HUDEP-2 (cell line): ENCODE measurements at regions not wholly inside any gene's neighbourhood (a gene's known extent, or its start where the extent isn't known, plus 50 kb on each side); places are given as distances from the start of the nearest gene placed in this dataset.
"Not testable (repeated sequence)": the region's sequence is repeated elsewhere in the genome, so short reads cannot be mapped to it uniquely, and the experiment has no call there.

Experiments used
- DNase-seq, 76 experiments: peaks; one replicate each; lab custom pipeline; 2025; ENCODE audit not compliant: unreplicated experiment in 76 of 76; lab: John Stamatoyannopoulos, UW

- DNase-seq, result no peak
These were observed 699.7 kb downstream of the NTRK3 start for GRCh38 chr15:87556886-87557285.

GRCh38 chr15:87549860-87550259, 706.7 kb downstream of the NTRK3 start:
- no peak for DNase-seq

GRCh38 chr15:87549296-87549695, 707.2 kb downstream of the NTRK3 start:
- no peak for DNase-seq

GRCh38 chr15:87548590-87548989, 707.9 kb downstream of the NTRK3 start:
- DNase-seq, result not testable (repeated sequence)

GRCh38 chr15:87547470-87548181, 708.9 kb downstream of the NTRK3 start:
- DNase-seq, result no peak

- DNase-seq, result no peak
These were observed 718.2 kb downstream of the NTRK3 start for GRCh38 chr15:87538327-87538834.

- no peak for DNase-seq
These were observed 719.2 kb downstream of the NTRK3 start for GRCh38 chr15:87537295-87537694.

GRCh38 chr15:87533637-87534036, 722.9 kb downstream of the NTRK3 start:
- DNase-seq, result not testable (repeated sequence)

- DNase-seq, result no peak
These were observed 727.7 kb downstream of the NTRK3 start for GRCh38 chr15:87528873-87529272.

GRCh38 chr15:87527875-87528274, 728.7 kb downstream of the NTRK3 start:
- DNase-seq, result no peak

- DNase-seq, result no peak
These were observed 729.1 kb downstream of the NTRK3 start for GRCh38 chr15:87527416-87527815.

- DNase-seq, result no peak
These were observed 733.0 kb downstream of the NTRK3 start for GRCh38 chr15:87523516-87523915.

GRCh38 chr15:87522997-87523396, 733.5 kb downstream of the NTRK3 start:
- no peak for DNase-seq

- DNase-seq, result no peak
These were observed 737.6 kb downstream of the NTRK3 start for GRCh38 chr15:87518957-87519356.

GRCh38 chr15:87508086-87508485, 748.5 kb downstream of the NTRK3 start:
- DNase-seq, result no peak

GRCh38 chr15:87502173-87502572, 754.4 kb downstream of the NTRK3 start:
- DNase-seq, result no peak

GRCh38 chr15:87500240-87500639, 756.3 kb downstream of the NTRK3 start:
- no peak for DNase-seq

GRCh38 chr15:87498560-87498959, 758.0 kb downstream of the NTRK3 start:
- no peak for DNase-seq

- no peak for DNase-seq
These were observed 759.7 kb downstream of the NTRK3 start for GRCh38 chr15:87496795-87497194.

- no peak for DNase-seq
These were observed 760.4 kb downstream of the NTRK3 start for GRCh38 chr15:87496109-87496508.

GRCh38 chr15:87493803-87494202, 762.7 kb downstream of the NTRK3 start:
- DNase-seq, result no peak

GRCh38 chr15:87492321-87492720, 764.2 kb downstream of the NTRK3 start:
- no peak for DNase-seq

GRCh38 chr15:87490666-87491065, 765.9 kb downstream of the NTRK3 start:
- DNase-seq, result no peak
